GM12865 (cell line): ENCODE measurements at regions not wholly inside any gene's neighbourhood (a gene's known extent, or its start where the extent isn't known, plus 50 kb on each side); places are given as distances from the start of the nearest gene placed in this dataset.
"Not testable (repeated sequence)": the region's sequence is repeated elsewhere in the genome, so short reads cannot be mapped to it uniquely, and the experiment has no call there.

ENCODE experiments used
- DNase-seq: peaks from one replicate; pipeline ENCODE4 v3.0.0; 2010; ENCODE audit warnings: low read depth
- H3K4me3 ChIP-seq: 2 replicates; pipeline ENCODE4 v1.5.1; 2011; ENCODE audit warnings: mild to moderate bottlenecking, low read depth, low read length, control low read depth
- CTCF ChIP-seq: IDR thresholded peaks from 2 replicates; pipeline ENCODE4 v1.5.1; 2011; ENCODE audit warnings: low read length, control low read depth, low read depth, inconsistent platforms; ENCODE audit not compliant: insufficient read depth; ENCODE audit errors: missing control alignments

- no peak overlapping the region for H3K4me3 ChIP-seq
- no peak for TF ChIP-seq CTCF
- no peak for DNase-seq
Measured at GRCh38 chr7:9029681-9030530, 596.5 kb downstream of the NXPH1 start.

- DNase-seq = no peak
- no peak overlapping the region for H3K4me3 ChIP-seq
- no peak for TF ChIP-seq CTCF
Measured at GRCh38 chr7:9030976-9031375, 597.6 kb downstream of the NXPH1 start.

GRCh38 chr7:9031386-9031785 lies 598.0 kb downstream of the NXPH1 start:
- DNase-seq = no peak
- TF ChIP-seq CTCF = no peak

GRCh38 chr7:9036080-9036479 lies 602.7 kb downstream of the NXPH1 start:
- no peak for TF ChIP-seq CTCF
- H3K4me3 ChIP-seq = no peak overlapping the region
- DNase-seq = no peak

More at GRCh38 chr7:9031386-9031785, 598.0 kb downstream of the NXPH1 start:
- H3K4me3 ChIP-seq = no peak overlapping the region

- no peak for TF ChIP-seq CTCF
- DNase-seq = no peak
- H3K4me3 ChIP-seq = no peak overlapping the region
Measured at GRCh38 chr7:9071160-9071762, 637.9 kb downstream of the NXPH1 start.

GRCh38 chr7:9075774-9076173 lies 642.4 kb downstream of the NXPH1 start:
- H3K4me3 ChIP-seq, DNase-seq: not testable (repeated sequence)

- no peak overlapping the region for H3K4me3 ChIP-seq
- no peak for TF ChIP-seq CTCF
- no peak for DNase-seq
Measured at GRCh38 chr7:9082203-9082602, 648.8 kb downstream of the NXPH1 start.
